HG02970 (cell line): ENCODE measurements at regions not wholly inside any gene's neighbourhood (a gene's known extent, or its start where the extent isn't known, plus 50 kb on each side); places are given as distances from the start of the nearest gene placed in this dataset.
"Not testable (repeated sequence)": the region's sequence is repeated elsewhere in the genome, so short reads cannot be mapped to it uniquely, and the experiment has no call there.

Experiments used
- ATAC-seq: cut with Tn5 transposase; IDR thresholded peaks from one replicate; pipeline ENCODE4 v1.9.1; 2021; ENCODE audit warnings: mild to moderate bottlenecking, moderate library complexity, moderate number of reproducible peaks; ENCODE audit not compliant: unreplicated experiment, low FRiP score

DNA sequence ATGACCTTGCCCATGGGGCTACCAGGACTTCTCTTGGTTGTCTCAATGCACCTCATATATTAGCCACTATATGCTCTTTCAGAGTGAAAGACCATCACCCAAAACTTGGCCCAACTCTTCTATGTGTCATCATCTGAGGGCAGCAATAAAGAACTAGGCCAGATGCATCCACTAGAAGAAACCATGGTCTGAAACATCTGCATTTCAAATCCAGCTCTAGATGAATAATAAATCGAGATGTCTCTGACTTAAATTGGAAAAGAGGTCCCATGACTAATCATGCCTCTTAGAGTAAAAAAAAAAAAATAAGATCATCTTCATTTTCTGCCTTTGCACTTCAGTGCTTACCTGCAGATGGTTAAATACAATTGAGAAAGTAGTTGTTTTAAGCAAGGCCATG lies 397.6 kb upstream of the PITX2 start:
- no peak for ATAC-seq

DNA sequence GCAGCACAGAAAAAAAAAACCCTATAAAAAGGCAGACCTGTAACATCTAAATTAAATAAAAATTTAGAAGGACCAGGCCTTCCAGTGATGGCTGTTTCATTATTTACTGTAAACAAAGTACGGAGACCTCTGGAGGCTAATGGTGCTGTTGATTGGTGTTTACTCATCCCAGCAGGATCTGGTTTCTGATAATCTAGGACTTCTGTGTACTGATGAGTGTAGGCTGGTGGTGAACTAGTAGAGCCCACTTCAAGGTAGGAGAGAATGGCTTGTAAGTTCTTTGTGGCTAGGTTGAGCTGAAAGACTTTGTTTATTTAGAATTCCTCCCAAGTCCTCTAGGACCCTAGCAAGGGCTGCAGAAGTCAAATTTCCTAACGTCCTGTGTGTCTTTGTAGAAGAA lies 398.1 kb upstream of the PITX2 start:
- no peak for ATAC-seq

DNA sequence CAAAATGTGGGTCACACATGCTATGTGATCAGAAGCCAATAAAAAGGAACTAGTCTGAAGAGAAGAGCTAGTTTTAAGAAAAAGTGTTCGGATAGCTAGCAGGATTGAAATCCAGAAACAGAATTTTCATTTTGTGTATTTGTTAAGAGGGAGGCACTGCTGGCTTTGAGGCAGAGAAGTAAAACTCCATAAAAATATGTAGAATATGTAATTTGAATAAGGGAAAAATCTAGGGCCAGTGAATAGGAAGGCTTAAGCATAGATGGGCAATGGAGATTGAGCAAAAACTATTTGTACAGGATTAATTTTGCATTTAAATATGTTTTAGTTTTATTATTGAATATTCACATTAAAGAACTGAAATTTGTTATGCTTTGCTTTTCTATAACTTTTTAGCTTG lies 399.9 kb upstream of the PITX2 start:
- ATAC-seq = no peak

DNA sequence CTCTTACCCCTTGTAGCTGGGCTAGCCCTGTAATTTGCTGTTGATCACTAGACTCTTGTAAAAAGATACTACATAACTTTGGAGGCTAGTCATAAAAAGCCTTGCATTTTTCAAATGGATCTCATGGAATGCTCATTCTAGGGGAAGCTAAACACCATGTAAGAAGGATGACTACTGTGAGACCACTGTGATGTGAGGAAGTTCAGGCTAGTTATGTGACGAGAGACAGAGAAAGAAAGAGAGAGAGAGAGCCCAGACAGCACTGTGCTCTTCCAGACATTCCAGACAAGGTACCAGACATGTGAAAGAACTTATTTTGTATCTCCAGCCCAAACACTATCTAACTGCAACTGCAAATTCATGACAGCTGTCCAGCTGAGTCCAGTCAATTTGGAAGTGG lies 404.6 kb upstream of the PITX2 start:
- no peak for ATAC-seq

DNA sequence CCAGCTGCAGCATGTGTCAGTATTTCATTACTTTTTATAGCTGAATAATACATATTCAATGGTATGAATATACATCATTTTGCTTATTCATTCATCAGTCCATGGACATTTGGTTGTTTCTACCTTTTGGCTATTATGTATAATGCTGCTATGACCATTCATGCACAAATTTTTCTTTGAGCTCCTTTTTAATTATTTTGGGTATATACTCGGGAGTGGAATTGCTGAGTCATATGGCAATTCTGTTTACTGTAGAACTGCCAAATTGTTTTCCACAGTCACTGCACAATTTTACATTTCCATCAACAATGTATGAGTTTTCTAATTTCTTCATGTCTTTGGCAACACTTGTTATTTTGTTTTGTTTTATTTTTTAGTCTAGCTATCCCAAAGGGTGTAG lies 405.9 kb upstream of the PITX2 start:
- no peak for ATAC-seq

DNA sequence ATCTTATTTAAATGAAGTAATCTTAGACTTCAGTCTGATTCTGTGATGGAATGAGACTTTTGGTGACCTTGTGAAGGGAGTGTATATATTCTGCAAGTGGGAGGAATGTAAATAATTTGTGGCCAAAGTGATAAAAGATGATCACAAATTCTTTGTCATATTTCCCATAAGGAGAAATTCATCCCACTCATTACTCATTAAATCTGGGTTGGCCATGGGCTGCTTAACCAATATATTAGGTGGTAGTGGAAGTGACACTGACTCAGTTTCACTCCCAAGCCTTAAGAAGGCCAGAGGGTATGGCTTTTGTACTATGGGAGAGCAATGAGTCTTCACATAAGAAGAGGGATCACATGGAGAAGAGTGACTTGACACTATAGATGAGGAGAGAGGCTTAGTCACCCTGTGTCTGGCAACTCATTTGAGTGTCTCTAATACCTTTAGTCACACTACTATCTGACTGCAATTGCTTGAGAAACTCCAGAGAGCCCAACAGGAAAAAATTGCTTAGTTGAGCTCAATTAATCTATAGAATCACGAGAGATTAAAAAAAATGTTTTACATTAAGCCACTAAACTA lies 408.2 kb upstream of the PITX2 start:
- ATAC-seq = no peak

DNA sequence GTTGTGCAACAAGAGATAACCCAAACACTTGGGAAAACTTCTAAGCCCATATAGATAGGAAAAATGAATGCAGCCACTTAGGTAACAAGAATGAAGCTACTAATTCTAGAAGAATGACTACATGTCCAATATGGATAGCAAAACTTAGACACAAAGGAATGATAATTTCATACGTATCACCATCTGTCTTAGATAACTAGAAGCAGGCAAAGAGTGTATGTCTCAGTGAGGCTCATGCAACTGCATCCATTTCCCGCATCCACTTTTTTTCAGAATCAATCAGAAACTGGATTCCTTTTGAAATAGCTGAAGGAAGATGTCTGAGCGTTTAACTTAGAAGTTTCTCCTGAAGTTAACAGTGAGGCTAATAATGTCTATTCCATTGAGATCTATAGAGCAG lies 408.7 kb upstream of the PITX2 start:
- ATAC-seq = no peak

DNA sequence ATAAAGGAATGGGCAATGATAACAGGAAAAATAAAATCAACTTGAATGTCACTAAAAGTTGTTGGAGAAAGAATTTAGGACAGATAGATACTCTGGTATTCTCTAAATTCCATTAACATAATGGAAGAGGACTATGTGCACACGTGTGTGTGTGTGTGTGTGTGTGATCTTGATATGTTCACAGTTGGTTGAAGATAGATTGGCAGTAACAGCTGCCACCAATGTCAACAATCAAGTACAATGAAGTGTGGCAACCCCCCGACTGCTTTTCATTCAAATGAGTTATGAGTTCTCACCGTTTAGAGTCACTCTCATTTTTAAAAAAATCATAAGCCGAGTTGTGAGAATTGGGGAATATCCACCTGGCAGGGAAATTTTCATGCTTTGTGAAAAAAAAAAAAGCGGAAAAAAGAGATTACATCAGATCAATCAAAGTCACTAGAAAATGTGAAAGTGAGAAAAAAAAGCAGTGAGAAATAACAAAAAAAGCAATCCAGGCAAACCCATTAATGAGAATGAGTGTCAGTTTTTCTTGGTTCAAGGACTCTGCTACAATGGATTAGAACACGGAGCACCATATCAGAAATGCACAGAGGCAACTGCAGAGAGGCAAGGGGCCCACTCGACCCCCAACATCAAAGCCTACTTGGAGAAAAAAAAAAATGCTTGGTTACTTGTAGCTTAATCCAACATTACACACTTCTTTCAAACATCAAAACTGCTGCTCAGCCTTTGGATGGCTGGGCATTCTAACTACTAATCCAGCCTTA lies 414.9 kb upstream of the PITX2 start:
- ATAC-seq = no peak

DNA sequence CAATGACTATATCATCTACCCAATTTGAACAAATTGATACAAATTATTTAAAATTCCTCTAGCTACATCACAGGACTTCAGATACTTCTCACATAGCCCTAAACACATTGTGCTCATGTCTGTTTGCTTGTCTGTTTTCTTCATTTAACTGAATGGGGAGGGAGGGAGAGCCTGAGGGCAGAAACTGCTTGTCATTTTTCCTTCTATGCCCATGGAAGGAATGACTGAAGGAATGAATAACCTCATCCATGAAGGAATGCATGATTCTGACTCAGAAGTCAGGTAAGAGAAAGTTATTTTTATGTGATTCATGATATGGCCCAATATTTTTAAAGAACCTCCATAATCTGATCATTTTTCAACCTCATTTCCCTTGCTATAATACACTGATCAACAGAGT lies 418.0 kb upstream of the PITX2 start:
- no peak for ATAC-seq

DNA sequence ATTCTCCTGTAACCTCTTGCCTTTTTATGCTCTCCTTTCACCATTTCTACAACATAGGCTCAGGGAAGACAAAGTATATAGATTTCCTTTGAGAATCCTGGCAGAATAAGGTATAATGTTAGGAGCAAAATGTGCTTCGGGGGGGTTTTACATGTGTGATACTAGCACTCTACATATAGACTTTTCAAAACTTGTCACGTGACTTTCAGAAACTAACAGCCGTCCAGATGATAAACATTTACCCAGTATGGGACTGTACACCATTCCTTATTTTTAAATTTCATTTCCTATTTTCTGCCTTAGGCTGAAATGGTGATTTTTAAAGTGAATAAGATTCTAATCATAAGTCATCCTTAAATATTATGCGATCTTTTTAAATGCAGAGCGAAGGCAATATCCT lies 420.4 kb upstream of the PITX2 start:
- no peak for ATAC-seq

DNA sequence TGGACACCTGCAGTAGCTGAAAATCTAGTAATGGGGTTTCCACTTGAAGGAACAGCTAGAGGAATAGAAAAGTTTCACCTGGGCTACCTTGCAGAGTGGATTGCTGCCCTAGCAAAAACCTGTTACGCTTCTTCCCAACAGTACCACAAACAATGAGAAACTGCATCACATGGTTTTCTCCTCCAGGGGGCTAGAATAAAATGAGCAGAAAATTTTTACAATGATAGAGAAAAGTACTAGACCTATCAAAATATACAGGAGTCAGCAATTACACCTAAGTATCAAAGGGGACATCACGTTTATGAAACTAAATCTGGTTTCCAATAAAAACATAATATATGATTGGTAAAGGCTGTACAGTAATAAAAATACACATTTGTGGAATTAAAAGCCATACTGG lies 423.1 kb upstream of the PITX2 start:
- ATAC-seq = no peak

DNA sequence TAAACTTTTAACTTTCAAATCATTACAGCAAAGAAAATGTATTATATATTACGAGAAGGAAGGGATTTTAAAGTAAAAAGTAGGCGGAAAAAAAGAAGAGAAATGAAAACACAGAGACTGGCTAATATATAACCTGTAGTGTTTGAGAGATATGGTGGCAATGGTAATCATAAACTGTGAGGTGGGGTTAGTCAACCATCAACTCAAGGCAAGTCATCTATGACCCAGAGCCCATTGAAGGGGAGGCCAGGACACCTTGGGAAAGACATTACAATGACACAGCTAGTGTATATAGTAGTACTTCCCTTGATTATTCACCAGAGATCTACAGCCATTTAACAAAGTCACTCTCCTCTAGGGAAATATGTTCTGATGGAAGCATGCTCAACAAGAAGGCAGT lies 423.9 kb upstream of the PITX2 start:
- no peak for ATAC-seq

DNA sequence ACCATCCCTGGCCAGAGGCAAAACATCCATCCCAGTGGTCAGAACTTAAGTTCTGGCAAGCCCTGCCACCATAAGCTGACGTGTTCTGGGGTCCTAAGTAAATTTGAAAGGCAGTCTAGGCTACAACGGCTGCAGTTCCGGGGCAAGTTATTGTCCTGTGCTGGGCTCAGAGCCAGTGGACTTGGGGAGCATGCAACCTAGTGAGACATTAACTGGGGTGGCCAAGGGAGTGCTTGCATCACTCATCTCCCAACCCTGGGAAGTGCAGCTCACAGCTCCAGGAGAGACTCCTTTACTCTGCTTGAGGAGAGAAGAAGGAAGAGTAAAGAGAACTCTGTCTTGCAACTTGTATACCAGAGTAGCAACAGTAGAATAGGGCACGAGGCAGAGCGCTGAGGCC lies 425.4 kb upstream of the PITX2 start:
- ATAC-seq = no peak

DNA sequence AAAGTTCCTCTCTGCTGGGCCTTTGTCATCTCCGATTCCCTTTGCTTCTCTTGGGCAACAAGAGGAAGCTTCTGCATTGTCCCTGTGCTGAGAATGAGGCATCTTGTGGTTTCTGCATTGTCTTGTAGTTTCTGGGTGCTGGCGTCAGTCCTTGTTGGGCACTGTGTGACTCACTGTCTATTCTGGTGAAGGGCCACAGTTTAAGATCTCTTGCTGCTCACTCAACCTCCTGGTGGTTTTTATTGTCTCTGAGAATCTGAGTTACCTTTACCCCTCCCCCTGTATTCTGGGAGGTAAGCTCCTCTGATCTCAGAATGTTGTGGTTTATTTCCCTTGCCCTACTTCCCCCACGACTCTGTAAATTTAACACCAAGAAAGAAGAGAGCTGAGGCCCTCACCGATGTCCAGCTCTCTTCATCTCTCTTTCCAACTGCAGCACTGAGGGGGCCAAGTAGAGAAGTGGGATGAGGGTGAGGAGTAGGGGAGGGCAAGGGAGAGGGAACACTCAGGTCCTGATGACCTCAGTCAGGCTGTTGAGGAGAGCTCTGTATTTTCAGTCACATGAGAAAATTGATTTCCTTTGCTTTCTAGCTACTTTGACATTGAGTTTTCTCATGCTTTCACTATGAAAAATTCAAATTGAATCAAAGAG lies 441.6 kb upstream of the PITX2 start:
- no peak for ATAC-seq

DNA sequence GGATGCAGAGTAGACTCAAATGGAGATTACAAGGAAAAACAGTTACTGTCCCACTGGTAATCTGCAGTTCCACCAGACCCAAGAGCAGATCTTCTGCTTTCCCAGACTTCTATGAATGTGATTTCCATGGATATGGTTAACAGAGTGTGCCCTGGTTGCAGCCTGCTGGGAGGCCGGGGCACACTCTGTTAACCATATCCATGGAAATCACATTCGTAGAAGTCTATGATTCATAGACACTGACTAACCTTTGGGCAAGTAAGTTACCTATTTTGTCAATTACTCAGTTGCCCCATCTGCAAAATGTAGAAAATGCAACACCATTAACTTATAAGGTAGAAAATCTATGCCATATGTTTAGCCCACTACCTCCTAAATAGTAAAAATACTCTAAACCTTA lies 443.1 kb upstream of the PITX2 start:
- no peak for ATAC-seq

DNA sequence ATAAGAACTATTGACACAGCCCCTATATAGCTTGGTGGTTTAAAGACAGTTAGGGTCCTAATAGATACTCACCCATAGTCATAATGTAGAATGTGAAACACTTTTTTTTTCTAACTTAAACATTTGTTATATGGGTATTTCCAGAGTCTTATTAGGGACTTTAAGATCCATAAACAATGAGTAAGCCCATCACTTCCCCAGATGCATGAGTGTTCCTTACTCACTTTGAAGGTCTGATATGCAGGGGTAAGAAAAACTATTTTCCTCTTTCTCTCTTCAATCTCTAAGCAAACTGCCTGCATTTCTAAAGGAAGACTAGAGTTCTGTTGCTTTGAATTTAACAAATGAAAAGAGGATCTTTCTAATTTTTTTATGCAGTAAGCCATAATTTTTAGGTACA lies 443.6 kb upstream of the PITX2 start:
- no peak for ATAC-seq

DNA sequence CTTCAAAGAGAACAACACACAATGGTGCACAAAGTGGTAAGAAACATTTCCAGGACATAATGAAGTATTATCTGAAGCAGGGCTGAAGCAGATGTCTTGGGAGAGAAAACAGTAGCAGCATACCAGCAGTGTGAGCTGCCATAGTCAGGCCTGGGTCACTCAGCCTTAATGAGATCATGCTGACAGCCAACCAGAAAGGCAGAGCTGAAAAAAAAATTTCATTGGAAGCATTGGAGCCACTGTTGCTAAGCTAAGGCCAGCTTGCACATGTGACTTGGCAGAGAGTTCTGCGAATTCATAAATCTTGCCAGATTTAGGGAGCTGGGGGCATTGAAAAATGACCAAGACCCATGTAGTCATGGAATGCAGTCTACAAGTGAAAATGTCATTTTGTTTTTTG lies 444.0 kb upstream of the PITX2 start:
- ATAC-seq = no peak

DNA sequence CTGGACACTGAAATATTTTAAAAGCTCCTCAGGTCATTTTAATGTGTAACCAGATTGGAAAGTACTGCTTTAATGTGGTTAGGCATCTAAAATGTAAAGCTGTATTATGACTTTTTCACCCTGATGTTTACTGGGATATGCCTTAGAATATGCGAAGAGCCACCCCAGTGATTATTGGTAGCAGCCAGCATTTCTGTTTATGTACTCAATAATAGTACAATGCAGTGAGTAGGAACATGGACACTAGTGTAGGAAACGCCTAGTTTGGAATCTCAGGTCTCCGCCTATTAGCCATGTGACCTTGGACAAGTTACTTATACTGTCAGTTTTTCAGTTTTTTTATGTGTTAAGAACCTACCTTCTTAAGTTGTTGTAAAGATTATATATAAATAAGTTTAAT lies 446.0 kb upstream of the PITX2 start:
- ATAC-seq = no peak

DNA sequence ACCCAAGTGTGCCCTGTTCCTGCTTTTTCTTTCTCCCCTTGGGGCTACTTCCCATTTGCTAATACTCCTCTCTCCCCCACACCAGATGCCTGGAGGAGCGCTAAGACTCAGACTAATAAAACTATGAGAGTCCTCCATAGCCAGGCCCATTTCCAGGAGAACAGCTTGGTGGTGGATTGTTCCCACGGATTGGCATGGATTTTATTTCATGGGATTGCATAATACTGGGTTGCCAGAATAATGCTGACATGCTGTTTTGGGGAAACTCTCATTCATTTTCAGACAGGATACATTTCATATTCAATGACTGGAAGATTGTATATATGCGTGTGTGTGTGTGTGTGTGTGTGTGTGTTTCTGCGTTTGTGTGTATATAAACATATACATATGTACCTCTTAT lies 447.5 kb upstream of the PITX2 start:
- ATAC-seq = no peak

DNA sequence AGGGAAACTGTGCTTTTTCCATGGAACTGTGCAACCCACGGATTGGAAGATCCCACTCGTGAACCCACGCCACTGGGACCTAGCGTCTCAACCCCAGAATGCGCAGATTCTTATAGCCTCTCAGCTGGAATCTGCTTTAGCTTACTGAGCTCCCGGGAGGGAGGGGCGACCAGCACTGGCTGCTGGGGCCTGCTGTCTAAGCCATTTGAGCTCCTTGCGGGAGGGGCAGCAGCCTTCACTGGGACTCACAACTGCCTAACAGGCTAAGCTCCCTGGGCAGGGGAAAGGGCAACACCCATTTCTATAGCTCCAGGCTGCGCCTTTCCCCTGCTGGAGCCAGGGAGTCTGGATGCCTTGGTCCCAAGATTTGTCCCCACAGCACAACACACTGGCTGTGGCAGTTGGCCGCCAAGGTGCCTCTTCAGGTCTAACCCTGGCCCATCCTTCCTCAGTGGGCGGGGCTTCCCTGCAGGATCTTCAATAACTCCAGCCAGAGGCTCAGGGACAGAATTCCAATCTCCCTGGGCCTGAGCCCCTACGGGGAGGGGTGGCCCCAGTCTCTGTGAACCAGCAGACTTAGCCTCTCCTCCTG lies 451.7 kb upstream of the PITX2 start:
- ATAC-seq = no peak

DNA sequence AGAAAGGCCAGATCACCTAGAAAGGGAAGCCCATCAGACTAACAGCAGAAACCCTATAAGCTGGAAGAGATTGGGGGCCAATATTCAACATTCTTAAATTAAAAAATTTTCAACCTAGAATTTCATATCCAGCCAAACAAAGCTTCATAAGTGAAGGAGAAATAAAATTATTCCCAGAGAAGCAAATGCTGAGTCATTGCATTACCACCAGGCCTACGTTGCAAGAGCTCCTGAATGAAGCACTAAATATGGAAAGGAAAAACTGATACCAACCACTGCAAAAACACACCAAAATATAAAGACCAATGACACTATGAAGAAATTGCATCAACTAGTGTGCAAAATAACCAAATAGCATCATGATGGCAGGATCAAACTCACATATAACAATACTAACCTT lies 453.4 kb upstream of the PITX2 start:
- ATAC-seq = not testable (repeated sequence)

DNA sequence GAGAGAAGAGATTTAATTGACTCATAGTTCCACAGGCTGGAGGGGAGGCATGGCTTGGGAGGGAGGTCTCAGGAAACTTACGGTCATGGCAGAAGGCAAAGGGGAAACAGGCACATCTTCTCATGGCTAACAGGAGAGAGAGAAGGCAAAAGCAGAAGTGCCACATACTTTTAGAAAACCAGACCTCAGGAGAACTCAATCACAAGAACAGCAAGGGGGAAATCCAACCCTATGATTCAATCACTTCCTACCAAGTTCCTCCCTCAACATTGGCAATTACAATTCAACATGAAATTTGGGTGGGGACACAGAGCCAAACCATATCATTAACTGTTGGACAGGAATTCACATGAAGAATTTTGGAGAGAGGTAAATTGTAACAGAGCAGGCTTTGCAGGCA lies 485.3 kb upstream of the PITX2 start:
- no peak for ATAC-seq
